ENCODE measurements at regions not wholly inside any gene's neighbourhood (a gene's known extent, or its start where the extent isn't known, plus 50 kb on each side); places are given as distances from the start of the nearest gene placed in this dataset.
"Not testable (repeated sequence)": the region's sequence is repeated elsewhere in the genome, so short reads cannot be mapped to it uniquely, and the experiment has no call there.

- Histone ChIP-seq H3K9me3 (no peaks in the 10 kb centered on the region), H3K27ac (no peak overlapping the region), H3K4me3 (no peak overlapping the region), H3K4me1 (ENCODE audit: insufficient read depth) (no peaks in the 10 kb centered on the region), H3K27me3 (no peaks in the 10 kb centered on the region), H3K36me3 (no peaks in the 10 kb centered on the region)
- TF ChIP-seq EP300 (IDR thresholded peaks at IDR 0.05) (no peak), CTCF (IDR thresholded peaks at IDR 0.05) (no peak)
- intact Hi-C loops (cut with DNase I) = loop anchor here in 1 of 4 donors (5.0 kb wide), 1 partner anchor 918 kb away; no protein-coding TSS in a partner anchor
- DNase-seq = no peak
- 87 to 91% (median 87%) methylated on average over 6 of the region's 6 CpGs for WGBS, 3 donors
Observed at GRCh38 chr10:2900530-2900929, 166.8 kb upstream of the PFKP start.

GRCh38 chr10:2899246-2899951, 167.9 kb upstream of the PFKP start:
- no peak for TF ChIP-seq POLR2A (IDR thresholded peaks at IDR 0.05)
- no peak for TF ChIP-seq EP300 (IDR thresholded peaks at IDR 0.05)
- TF ChIP-seq CTCF (IDR thresholded peaks at IDR 0.05) = no peak
- Histone ChIP-seq H3K4me1 (ENCODE audit: insufficient read depth) (no peaks in the 10 kb centered on the region), H3K9me3 (no peaks in the 10 kb centered on the region), H3K36me3 (no peaks in the 10 kb centered on the region), H3K4me3 (no peak overlapping the region), H3K27me3 (no peaks in the 10 kb centered on the region), H3K27ac (no peak overlapping the region)
- intact Hi-C loops (cut with DNase I) = no loop called here
- WGBS, 3 donors = 80 to 83% (median 82%) methylated on average over 19 of the region's 19 CpGs
- no peak for DNase-seq

GRCh38 chr10:2898509-2898860, 168.9 kb upstream of the PFKP start:
- DNase-seq = no peak
- Histone ChIP-seq H3K27ac (no peak overlapping the region), H3K27me3 (no peaks in the 10 kb centered on the region), H3K9me3 (no peaks in the 10 kb centered on the region), H3K4me1 (ENCODE audit: insufficient read depth) (no peaks in the 10 kb centered on the region), H3K4me3 (no peak overlapping the region), H3K36me3 (no peaks in the 10 kb centered on the region)
- WGBS, 3 donors = 84 to 91% (median 85%) methylated on average over 6 of the region's 6 CpGs
- intact Hi-C loops (cut with DNase I) = no loop called here
- no peak for TF ChIP-seq CTCF (IDR thresholded peaks at IDR 0.05)
- TF ChIP-seq POLR2A (IDR thresholded peaks at IDR 0.05) = no peak
- TF ChIP-seq EP300 (IDR thresholded peaks at IDR 0.05) = no peak

GRCh38 chr10:2897619-2898508, 169.5 kb upstream of the PFKP start:
- H3K27me3 ChIP-seq = no peaks in the 10 kb centered on the region
- no peak overlapping the region for H3K27ac ChIP-seq
- WGBS, 3 donors = 77 to 79% (median 79%) methylated on average over 13 of the region's 13 CpGs
- H3K9me3 ChIP-seq = no peaks in the 10 kb centered on the region
- no peaks in the 10 kb centered on the region for H3K4me1 ChIP-seq (ENCODE audit: insufficient read depth)
- DNase-seq = no peak
- no peak overlapping the region for H3K4me3 ChIP-seq
- H3K36me3 ChIP-seq = no peaks in the 10 kb centered on the region
- no peak for TF ChIP-seq CTCF (IDR thresholded peaks at IDR 0.05)
- intact Hi-C loops (cut with DNase I) = no loop called here

GRCh38 chr10:2896334-2896733, 171.0 kb upstream of the PFKP start:
- H3K27ac ChIP-seq; H3K4me1 ChIP-seq (ENCODE audit: insufficient read depth); H3K9me3 ChIP-seq; H3K36me3 ChIP-seq; H3K27me3 ChIP-seq; H3K4me3 ChIP-seq; DNase-seq; intact Hi-C loops (cut with DNase I): not testable (repeated sequence)
- 93 to 100% (median 100%) methylated on average over 1 of the region's 1 CpG for WGBS, 3 donors
